T follicular helper cell (primary cell): ENCODE measurements at regions not wholly inside any gene's neighbourhood (a gene's known extent, or its start where the extent isn't known, plus 50 kb on each side); places are given as distances from the start of the nearest gene placed in this dataset.

Source experiments
- DNase-seq: peaks from one replicate; pipeline ENCODE4 v3.0.0-alpha.2; 2020; ENCODE audit warnings: low read depth

DNA sequence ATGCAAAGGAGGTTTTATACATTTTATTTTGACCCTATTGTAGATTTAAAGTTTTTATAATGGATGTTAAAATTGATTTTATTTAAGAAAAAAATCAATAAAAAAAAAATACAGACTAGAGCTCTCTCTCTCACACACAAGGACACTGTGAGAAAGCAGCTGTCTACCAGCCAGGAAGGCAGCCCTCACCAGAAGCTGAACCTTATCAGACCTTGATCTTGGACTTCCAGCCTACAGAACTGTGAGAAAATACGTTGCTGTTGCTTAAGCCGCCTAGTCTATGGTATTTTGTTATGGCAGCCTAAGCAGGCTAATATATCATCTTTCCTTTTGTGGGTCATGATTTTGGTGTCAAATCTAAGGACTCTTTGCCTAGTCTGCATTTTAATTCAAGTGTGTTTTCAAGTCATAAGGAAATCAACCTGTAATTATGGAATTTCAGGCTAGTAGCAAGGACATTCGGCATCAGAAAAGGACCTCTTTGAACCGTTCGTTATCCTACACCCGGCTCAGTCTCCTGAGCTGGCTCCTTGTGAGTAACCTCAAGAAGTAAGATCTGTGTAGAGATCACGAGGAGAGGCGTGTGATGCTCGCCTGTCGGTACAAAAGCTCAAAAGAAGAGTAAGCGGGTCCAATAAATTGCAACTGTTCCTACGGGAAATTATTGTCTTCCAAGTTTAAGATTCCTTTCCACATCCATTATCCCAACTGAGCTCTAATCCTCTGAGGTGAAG lies 98.2 kb downstream of the PDCL3 start:
- DNase-seq, result no peak

DNA sequence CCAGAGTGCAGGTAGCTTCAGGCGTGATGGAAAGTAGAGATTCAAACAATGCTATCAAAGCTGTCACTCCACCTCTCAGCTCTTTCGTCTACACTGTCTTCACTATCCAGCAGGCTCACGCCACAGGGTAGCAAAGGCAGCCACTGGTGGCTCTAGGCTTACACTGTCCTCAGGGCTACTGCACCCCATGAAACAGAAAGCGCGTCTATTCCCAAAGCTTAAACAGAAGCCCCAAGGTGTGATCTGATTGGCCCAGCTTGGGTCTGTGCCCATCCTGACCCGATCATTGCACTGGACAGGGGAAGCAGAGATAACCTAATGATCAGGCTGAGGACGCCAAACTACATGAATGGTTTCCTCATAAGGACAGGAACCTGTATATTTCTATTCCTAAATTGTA lies 100.1 kb downstream of the PDCL3 start:
- DNase-seq, result no peak

DNA sequence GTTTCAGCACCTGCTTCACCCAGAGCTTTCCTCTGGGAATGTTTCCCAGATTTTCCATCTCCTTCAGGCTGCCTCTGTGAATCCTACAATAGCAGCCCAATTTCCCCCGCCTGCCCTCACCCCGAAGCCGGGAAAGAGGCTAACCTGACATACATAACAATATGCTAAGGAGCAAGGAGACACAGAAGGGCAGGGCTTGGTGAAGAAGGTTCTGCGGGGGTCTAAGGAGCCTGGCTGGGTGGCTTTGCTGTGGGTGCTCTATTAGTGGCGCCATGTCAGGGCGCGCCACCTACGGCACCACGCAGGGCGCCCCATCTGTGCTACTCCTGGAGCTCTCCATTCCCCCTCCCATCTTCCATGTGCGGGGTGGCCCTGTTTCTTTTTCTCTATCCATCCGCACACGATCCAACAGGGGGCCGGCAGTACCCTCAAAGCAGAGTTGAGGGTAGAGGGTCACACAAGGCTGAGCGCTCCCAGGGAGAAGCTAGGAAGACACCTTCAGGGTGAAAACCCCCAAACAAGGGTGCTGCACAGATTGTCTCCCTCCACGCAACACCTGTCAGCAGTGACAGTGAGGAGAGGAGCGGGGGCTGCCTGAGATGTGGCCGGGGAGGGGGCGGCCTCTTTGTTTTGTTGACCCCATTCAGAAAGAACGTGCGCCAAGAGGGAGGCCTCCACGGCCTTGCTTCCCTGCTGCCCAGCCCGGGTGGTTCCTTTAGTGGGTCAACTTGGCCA lies 101.4 kb downstream of the PDCL3 start:
- DNase-seq, result no peak

DNA sequence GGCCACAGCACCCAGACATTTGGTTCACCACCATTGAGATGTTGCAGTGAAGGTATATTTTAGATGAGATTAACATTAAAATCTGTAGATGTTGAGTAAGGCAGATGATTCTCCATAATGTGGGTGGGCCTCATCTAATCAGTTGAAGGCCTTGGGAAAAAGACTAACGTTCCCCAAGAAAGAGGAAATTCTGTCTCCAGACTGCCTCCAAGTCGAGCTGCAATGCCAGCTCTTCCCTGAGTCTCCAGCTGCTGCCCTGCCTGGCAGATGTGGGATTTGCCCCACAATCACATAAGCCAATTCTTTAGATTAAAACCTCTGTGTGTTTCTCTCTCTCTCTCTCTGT lies 101.9 kb downstream of the PDCL3 start:
- no peak for DNase-seq

DNA sequence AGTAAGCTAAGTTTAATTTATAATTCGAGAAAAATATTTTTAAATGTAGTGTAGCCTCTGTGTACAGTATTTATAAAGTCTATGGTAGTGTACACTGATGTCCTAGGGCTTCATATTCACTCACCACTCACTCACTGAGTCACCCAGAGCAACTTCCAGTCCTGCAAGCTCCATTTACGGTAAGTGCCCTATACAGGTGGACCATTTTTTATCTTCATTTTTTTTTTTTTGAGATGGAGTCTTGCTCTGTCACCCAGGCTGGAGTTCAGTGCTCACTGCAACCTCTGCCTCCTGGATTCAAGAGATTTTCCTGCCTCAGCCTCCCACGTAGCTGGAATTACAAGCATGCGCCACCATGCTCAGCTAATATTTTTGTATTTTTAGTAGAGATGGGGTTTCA lies 104.2 kb downstream of the PDCL3 start:
- DNase-seq, result no peak

DNA sequence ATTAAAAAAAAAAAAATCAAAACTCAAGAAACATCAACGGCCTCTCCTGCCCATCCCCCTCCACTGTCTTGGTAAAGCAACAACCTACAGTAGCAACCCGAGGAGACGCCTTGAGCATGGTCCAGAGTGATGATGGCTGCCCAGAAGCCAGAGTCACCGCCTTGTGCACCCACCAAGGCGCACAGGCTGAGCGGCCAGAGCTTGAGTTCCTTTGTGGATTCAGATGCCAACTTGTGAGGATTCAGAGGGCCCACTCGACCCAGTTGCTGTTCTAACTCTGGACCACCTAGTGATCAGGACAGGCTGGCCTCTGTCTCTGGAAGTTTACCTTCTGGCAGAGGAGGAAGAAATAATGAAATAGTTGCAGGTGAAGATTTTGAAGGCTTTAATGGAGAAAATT lies 105.0 kb downstream of the PDCL3 start:
- DNase-seq, result no peak

DNA sequence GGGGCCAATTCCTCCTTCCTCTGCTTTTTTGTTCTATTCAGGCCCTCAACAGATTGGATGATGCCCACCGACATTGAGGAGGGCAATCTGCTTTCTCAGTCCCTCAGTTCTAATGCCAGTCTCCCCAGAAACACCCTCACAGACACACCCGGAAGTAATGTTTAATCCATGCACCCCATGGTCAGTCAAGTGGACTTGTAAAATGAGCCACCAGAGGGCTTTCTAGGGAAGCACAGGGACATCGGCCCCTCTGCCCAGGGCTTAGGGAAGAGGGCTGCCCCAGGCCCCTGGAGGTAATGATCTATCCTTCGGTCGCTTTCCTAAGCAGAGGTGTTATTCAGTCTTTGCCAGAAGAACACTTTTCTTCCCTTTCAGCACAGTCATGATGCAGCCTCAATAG lies 107.4 kb downstream of the PDCL3 start:
- no peak for DNase-seq

DNA sequence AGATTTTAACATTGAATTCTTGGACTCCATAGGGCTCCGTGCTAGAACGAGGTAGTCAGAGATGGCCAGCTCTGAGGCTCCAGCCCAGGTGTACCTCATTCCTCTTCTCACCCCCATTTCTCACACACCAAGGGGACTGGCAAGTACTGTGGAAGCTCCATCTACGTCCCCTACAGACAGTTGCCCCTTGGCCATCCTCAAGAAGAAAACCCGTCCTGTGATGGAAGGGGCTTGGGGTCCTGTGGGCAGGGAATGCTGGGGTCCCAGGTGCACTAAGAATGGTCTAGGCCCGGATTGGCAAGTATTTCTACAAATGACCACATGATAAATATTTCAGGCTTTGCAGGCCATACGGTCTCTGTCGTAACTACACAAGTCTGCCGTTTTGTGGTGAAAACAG lies 110.3 kb downstream of the PDCL3 start:
- DNase-seq, result no peak

DNA sequence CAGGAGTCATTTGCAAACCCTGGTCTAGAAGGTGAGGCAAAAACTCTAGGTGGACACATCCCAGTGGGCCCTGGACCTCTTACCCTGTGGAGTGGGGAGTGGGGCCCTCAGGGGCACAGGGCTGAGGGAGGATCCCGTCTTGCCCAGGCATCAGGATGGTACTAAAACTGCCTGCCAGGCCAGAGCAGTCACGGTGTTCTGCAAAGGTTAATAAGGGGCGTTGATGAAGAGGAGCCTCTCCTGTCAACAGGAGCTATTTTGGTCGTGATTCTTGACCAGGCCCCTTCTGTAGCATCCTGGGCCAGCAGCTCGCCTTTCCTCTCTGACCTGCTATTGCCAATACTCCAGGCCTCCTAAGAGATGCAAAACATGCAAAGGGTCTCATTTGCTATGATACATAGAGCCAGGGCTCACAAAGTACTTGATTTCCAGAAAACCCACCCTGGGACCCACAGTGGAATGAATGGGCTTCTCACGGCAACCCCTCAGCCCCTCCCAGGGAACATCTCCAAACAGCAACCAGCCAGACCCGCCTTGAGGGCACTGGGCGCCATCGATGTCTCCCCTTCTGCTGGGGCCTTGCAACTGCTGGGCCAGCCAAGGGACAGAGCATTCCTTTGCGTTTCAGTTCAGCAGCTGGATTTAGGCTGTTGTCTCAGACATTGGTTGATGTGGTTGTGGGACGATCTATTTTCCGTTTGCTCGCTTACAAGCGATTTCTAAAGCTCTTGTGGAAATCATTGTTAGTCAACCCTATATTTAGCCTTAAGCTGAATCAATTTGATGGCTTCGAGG lies 111.1 kb downstream of the PDCL3 start:
- no peak for DNase-seq

DNA sequence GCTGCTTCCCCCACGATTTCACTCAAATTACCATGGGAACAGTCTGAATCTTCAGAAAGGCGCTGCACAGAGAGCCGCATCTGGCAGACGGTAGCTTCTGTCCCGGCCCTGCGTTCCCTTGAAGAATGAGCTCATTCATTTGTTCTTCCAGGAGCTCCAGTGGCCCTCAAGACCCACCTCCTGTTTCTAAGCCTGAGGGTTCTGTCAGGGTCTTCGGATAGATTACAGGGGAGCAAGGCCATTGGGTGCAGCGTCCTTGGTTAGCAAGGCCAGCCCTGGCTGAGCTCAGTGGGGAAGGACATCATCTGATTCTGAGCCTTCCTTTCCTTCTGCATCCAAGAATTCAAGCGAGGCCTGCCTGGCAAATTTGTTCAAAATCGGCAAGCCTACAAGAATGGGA lies 111.9 kb downstream of the PDCL3 start:
- no peak for DNase-seq

DNA sequence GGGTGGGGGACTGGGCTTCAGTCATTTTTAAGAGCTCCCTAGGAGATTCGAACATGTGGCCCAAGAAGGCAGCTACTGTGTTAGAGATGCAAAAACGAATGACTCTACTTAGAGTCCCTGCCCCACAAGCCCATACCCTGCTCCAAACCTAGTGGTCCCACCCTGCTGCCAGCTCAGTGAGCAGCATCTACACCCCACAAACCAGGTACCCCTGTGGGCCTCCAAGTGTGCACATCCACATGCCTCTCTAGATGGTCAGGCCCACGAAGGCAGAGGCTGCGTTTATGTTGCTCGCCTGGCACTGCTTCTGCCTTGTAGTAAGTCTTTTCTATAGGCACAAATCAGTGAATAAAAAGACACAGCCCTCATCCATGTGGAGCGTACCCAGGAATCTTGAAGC lies 112.6 kb downstream of the PDCL3 start:
- DNase-seq, result no peak

DNA sequence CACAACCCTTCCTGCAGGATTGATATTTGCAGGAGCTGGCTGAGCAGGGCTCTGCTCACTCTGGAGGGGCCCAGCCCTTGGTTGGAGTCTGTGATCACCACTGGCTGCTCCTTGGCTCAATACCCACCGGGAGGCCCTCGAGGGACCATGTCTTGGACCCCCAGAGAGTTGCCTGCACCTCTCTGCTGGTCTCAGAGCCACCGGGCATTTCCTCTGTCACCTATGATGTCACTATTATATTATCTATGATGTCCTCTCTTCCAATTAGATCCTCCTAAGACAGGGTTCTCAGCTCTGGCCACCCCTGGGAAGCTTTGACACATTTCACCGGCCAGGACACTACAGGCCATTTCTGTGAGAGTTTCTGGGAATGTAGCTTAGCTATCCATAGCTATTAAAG lies 113.1 kb downstream of the PDCL3 start:
- no peak for DNase-seq

DNA sequence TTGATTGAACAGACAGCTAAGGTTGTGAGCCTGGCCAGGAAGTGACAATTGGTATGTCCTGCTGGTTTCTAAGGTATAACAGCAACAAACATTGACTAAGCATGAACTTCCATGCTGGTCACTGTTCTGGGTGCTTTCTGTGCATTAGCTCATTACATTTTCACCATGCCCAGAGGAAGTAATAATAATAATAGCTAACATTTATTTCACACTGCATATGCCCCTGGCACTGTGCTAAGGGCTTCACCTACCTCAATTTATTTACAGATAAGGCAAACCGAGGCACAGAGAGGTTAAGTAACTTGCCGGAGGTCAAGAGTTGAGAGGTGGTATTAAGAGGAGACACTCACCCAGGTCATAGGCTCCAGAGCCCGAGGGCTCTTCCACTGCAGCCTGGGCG lies 113.6 kb downstream of the PDCL3 start:
- DNase-seq, result no peak

DNA sequence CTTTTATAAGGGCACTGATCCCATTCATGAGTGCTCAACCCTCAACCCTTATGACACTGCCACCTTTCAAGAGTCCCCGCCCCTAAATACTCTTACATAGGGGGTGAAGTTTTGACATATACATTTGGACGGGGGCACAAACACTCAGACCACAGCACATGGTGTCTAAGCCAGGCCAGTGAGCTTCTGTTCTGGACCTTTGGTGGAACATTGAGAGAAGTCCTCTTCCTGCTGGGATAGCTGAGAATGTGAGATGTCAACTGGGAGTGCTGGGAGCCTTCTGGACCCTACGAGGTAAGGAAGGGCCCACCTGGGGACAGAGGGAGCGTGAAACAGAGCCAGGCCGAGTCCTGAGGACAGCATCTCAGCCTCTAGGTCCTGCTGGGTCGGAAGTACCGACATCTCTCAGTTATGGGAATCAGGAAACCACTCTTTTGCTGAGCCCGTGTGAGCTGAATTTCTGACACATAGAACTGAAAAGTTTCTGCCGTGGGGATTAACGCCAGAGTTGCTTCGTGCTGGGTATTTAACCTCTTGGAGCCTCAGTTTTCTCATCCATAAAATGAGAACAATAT lies 114.9 kb downstream of the PDCL3 start:
- no peak for DNase-seq

DNA sequence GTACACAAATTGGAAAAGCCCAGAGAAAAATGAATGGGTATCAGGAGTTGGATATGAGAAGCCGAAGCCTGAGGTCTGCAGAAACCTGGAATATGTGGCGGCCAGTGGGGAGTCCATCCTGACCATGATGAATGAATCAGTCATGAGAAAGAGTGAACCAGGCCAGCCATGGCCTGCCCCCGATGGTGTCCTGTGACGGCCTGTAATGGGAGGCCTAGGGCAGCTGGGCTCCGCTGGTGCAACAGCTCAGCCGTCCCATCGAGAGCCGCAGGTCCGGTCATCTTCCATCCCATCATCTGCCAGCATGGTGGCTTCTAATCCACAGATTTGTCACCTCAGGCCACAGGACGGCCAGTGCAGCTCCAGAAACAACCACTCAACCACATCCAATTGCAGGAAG lies 116.4 kb downstream of the PDCL3 start:
- no peak for DNase-seq

DNA sequence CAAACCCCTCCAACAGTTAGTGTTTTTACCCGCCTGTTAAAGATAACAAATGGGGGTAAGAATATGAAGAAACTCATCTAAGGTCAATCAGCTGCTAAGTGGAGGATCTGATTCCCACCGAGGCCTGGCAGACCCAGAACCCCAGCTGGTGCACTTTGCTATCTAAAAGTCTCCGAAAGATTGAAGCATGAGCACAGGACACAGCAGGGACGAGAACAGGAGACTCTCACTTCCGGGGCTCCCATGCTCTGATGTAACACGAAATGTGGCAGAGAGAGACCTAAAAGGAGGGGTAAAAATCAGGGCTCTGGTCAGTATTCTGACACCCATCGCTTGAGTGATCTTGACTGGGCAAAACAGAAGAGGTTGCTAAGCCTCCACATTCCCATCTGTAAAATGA lies 119.7 kb downstream of the PDCL3 start:
- DNase-seq, result no peak

DNA sequence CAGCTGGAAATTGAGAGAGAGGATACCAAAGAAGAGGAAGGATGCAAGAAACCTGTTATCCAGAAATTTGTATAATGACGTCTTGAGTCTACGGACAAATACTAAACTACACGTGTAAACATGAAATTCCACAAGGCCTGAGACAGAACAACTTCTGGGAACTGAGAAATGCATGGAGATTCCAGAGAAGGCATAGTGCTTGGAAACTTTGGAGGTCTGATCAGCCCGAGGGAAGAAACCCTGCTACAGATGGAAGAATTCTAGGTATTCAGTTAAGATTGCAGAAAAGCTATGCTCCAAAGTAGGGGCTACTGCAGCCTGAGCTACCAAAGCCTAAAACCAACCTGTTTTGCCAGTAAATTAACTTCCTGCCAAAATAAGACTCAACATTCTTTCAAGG lies 120.4 kb downstream of the PDCL3 start:
- DNase-seq, result no peak

DNA sequence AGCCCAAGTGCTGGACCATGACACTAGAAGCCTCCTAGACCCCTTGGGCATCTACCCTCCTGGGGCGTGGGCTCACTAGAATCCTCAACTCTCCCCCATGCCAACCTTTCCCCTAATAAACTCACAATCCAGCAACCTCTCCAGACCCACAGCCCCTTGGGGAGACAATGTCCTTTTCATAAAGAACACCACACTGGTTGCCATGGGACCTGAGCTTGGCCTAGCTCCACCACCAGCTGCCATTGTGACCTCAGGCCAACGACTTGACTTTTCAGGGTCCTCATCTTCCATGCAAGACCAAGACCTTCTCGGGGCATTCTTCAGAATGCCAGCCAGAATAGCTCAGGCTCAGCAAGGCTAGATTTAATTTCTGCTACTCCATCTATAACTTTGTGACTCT lies 128.1 kb upstream of the NPAS2 start:
- no peak for DNase-seq

DNA sequence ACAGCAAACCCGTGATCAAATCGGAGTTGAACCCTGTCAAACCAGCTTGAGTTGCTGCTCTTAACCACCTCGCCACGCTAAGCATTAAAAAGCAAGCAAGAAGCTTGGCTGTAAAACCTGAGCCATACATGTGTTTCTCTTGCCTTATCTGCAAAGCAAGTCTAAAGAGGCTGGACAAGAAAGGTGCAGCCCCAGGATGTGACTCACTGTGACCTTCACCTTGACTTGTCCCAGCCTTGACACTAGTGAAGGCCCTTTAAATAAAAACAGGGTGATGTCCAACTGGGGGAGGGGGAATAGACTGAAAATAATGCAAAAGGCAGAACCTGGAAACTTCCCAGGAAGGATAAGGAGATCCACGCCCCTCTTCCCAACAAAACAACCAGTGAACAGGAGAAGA lies 127.6 kb upstream of the NPAS2 start:
- no peak for DNase-seq

DNA sequence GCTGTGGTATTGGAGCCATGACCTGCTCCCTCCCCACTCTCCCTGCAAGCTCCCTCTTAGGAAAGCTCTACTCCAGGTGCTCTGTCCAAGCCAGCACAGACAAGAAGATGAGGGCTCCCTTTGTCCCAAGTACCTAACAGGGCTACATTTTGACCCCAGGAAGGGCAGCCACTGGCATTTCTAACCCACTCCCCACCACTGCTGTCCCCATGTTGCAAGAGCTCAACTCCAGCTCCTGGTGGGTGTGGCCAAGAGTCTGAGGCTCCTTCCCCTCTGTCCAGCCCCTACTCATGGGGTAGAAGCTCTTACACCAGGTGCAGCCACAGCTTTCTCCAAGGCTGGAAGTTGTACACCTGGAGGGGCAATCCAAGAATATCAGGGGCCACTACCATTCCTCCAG lies 127.0 kb upstream of the NPAS2 start:
- DNase-seq, result no peak

DNA sequence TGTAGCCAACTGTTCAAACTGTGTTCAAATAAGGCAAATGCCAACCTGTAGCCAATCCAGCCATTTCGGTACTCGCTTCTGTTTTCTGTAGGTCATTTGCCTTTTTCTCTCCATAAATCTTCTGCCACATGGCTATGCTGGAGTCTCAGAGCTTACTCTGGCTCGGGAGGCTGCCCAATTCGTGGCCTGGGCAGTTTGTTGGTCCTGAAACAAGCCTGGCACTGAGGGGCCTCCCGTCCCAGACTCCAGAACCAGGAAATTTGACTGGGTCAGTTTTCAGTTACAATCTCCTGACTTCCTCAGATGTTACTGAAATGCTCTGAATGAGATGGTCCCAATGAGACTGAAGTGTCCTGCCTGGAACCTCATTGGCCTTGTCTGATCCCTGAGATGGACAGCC lies 120.8 kb upstream of the NPAS2 start:
- no peak for DNase-seq

DNA sequence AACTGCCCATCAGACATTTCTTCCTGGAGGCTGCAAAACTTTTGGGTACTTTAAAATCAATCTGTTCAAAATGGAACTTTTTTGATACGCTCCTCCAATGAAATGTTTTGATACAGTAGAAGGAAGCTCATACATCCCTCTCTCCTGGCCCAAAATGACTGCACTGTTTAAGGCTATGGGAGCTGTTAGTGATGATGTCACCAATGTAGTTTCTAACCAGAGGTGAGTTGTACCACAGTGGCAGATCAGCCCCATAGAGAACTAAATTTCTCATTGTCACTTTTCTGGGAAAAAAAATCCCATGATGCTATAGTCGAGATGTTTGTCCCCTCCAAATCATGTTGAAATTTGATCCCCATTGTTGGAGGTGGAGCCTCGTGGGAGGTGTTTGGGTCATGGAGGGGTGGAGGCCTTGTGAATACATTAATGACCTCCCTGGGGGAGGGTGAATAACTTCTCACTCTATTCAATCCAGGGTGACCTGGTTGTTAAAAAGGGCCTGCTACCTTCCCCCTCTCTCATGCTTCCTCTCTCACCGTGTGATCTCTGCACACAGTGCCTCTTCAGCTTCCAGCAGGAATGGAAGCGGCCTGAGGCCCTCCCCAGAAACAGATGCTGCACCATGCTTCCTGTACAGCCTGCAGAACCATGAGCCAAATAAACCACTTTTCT lies 117.4 kb upstream of the NPAS2 start:
- no peak for DNase-seq
